NCI-H2171 treated with DMSO at 0.1 percent for 48 hours (cell line): ENCODE measurements at regions not wholly inside any gene's neighbourhood (a gene's known extent, or its start where the extent isn't known, plus 50 kb on each side); places are given as distances from the start of the nearest gene placed in this dataset.
"Not testable (repeated sequence)": the region's sequence is repeated elsewhere in the genome, so short reads cannot be mapped to it uniquely, and the experiment has no call there.

Source experiments
- DNase-seq: peaks from one replicate; lab custom pipeline; 2025; lab: John Stamatoyannopoulos, UW

- DNase-seq, result peak; percentile 50
Measured at GRCh38 chr20:17873410-17874270, 95.0 kb downstream of the SNX5 start.

- no peak for DNase-seq
Measured at GRCh38 chr20:17872959-17873358, 95.6 kb downstream of the SNX5 start.

GRCh38 chr20:17872434-17872833 is 96.2 kb downstream of the SNX5 start:
- DNase-seq, result no peak

GRCh38 chr20:17871886-17872285 is 96.7 kb downstream of the SNX5 start:
- DNase-seq, result no peak

- no peak for DNase-seq
Measured at GRCh38 chr20:17871181-17871580, 97.4 kb downstream of the SNX5 start.

GRCh38 chr20:17870086-17870740 is 98.4 kb downstream of the SNX5 start:
- DNase-seq, result no peak

- no peak for DNase-seq
Measured at GRCh38 chr20:17869295-17869994, 99.1 kb downstream of the SNX5 start.

GRCh38 chr20:17868700-17869231 is 99.8 kb downstream of the SNX5 start:
- no peak for DNase-seq

GRCh38 chr20:17868151-17868550 is 100.4 kb downstream of the SNX5 start:
- no peak for DNase-seq

GRCh38 chr20:17867131-17867925 is 101.3 kb downstream of the SNX5 start:
- DNase-seq, result peak; percentile 58

GRCh38 chr20:17866234-17867001 is 102.2 kb downstream of the SNX5 start:
- DNase-seq, result no peak

- no peak for DNase-seq
Measured at GRCh38 chr20:17863577-17864292, 104.9 kb downstream of the SNX5 start.

- DNase-seq, result no peak
Measured at GRCh38 chr20:17863209-17863576, 105.4 kb downstream of the SNX5 start.

GRCh38 chr20:17862171-17862570 is 106.4 kb downstream of the SNX5 start:
- DNase-seq, result no peak

- not testable (repeated sequence) for DNase-seq
Measured at GRCh38 chr20:17861620-17862019, 107.0 kb downstream of the SNX5 start.

- no peak for DNase-seq
Measured at GRCh38 chr20:17860301-17861197, 108.0 kb downstream of the SNX5 start.

- DNase-seq, result peak; percentile 80
Measured at GRCh38 chr20:17859616-17860232, 108.9 kb downstream of the SNX5 start.

GRCh38 chr20:17859002-17859615 is 109.5 kb downstream of the SNX5 start:
- DNase-seq, result no peak
